ENCODE measurements at regions not wholly inside any gene's neighbourhood (a gene's known extent, or its start where the extent isn't known, plus 50 kb on each side); places are given as distances from the start of the nearest gene placed in this dataset.

DNA sequence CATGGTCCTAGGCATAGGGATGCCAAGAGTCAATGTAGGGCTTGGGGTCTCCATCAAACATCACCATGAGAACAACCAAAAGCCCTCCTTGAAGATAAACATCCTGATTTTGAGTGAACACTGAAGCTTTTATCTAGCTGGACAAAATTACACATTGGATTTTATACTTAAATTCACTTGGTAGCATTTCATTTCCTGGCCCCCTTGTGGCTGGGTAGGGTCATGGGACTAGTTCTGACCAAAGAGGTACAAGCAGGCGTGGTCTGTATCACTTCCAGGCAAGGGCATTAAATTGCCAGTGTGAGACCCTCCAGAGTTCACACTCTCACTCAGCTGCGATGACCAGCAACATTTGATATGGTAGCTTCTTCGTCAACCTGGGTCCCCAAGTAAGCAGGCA, 320.3 kb downstream of the ACTL7B start:
- Mint-ChIP-seq H3K27ac (no peak overlapping the region), H3K9me3 (peaks cover 3% of the 10 kb centered on the region), H3K27me3 (no peaks in the 10 kb centered on the region), H3K4me3 (no peak overlapping the region), H3K36me3 (ENCODE audit: low read depth) (no peaks in the 10 kb centered on the region), H3K4me1 (no peaks in the 10 kb centered on the region)
- DNase-seq: no peak
- intact Hi-C loops (cut with micrococcal nuclease): no loop called here

DNA sequence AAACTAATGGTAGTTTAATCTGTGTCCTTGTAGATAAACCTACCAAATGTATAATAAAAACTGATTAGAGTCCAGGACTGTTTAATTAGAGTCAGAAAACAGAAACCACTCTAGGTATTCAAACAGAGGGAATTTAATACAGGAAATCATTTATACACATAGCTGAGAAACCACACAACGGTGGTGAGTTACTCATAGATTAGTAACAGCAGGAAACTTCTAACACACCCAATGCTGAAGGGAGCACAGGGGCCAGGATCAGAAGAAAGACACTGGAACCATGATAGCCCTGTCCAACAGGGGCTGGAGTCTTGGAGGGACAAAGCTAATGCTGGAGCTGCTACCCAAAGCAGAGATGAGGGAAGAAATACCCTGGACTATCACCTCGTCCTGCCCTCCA, 321.0 kb downstream of the ACTL7B start:
- no peak overlapping the region for H3K4me3 Mint-ChIP-seq
- intact Hi-C loops (cut with micrococcal nuclease): no loop called here
- DNase-seq: no peak
- H3K4me1 Mint-ChIP-seq: no peaks in the 10 kb centered on the region
- H3K27me3 Mint-ChIP-seq: no peaks in the 10 kb centered on the region
- H3K36me3 Mint-ChIP-seq (ENCODE audit: low read depth): no peaks in the 10 kb centered on the region
- peaks cover 3% of the 10 kb centered on the region for H3K9me3 Mint-ChIP-seq
- H3K27ac Mint-ChIP-seq: no peak overlapping the region

DNA sequence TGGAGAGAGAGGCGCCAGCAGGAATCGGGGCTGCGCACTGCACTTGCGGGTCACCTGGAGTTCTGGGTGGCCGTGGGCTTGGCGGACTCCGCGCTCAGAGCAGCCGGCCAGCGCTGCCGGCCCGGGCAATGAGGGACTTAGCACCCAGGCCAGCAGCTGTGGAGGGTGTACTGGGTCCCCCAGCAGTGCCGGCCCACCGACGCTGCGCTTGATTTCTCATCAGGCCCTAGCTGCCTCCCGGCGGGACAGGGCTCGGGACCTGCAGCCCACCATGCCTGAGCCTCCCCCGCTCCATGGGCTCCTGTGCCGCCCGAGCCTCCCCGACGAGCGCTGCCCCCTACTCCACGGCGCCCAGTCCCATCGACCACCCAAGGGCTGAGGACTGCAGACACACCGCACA, 325.6 kb downstream of the ACTL7B start:
- intact Hi-C loops (cut with micrococcal nuclease): no loop called here
- DNase-seq: no peak
- no peaks in the 10 kb centered on the region for H3K36me3 Mint-ChIP-seq (ENCODE audit: low read depth)

DNA sequence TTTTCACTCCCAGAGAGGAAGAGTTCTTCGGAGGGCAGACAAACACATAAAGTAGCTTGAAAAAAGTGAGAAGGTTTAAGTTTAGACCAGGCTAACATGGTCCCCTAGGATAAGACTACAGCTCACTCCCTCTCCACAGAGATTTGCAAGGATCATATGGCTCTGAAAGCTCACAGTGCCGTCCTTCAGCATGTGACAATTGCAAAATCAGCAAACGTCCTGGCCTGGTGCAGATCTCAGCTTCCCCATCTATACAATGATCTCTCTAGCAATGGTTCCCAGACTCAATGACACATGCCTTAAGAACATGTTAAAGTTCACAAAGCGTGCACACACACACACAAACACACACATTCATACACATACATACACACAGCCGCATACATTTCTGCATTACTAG, 327.6 kb downstream of the ACTL7B start:
- H3K4me3 Mint-ChIP-seq: no peak overlapping the region
- no peak overlapping the region for H3K27ac Mint-ChIP-seq
- H3K9me3 Mint-ChIP-seq: peaks cover 6% of the 10 kb centered on the region
- no peak for DNase-seq
- no peaks in the 10 kb centered on the region for H3K36me3 Mint-ChIP-seq (ENCODE audit: low read depth)
- no peaks in the 10 kb centered on the region for H3K27me3 Mint-ChIP-seq
- intact Hi-C loops (cut with micrococcal nuclease): no loop called here
- H3K4me1 Mint-ChIP-seq: no peaks in the 10 kb centered on the region

More for the DNA sequence above, 325.6 kb downstream of the ACTL7B start:
- H3K27ac Mint-ChIP-seq: no peak overlapping the region
- no peaks in the 10 kb centered on the region for H3K27me3 Mint-ChIP-seq
- H3K9me3 Mint-ChIP-seq: peaks cover 6% of the 10 kb centered on the region
- H3K4me3 Mint-ChIP-seq: no peak overlapping the region
- H3K4me1 Mint-ChIP-seq: no peaks in the 10 kb centered on the region

DNA sequence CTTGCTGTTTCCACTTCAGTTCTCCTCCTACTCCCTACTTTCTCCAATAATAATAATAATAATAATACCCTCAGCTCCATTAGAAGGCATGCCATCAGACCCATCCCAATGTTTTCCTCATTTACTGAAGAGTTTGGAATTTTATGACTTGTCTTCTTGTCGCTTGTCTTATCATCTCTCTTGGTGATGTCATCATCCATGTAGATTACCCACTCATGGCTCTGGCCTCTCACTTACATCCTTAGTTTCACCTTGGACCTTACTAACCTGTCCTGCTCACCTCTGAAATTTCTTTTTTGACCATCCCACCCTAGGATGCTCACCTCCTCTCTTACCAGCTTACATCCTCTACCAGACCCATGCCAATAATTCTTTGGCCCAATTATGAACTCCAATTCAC, 329.3 kb downstream of the ACTL7B start:
- intact Hi-C loops (cut with micrococcal nuclease): no loop called here
- Mint-ChIP-seq H3K4me3 (no peak overlapping the region), H3K4me1 (no peaks in the 10 kb centered on the region), H3K9me3 (peaks cover 6% of the 10 kb centered on the region), H3K27me3 (no peaks in the 10 kb centered on the region), H3K36me3 (ENCODE audit: low read depth) (no peaks in the 10 kb centered on the region), H3K27ac (no peak overlapping the region)
- no peak for DNase-seq

DNA sequence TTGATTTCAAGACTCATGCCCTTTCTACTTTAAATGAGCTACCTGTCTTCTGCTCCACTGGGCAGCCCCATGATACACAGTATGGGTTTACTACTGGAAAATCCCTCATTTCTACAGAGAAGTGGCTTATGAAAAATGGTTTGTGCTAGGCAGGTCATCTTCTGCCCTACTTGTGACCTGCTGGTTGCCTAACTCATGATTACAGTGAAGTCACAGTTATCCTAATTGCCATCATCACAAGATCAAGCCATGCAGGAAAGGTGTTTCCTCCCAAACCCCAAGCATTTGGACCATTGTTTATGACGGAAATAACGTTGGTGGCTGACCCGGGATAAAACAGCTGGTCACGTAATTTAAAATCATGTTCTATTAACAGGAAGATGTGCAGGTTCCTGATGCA, 330.6 kb downstream of the ACTL7B start:
- Mint-ChIP-seq H3K9me3 (peaks cover 3% of the 10 kb centered on the region), H3K27me3 (no peaks in the 10 kb centered on the region), H3K27ac (no peak overlapping the region), H3K36me3 (ENCODE audit: low read depth) (no peaks in the 10 kb centered on the region), H3K4me1 (no peaks in the 10 kb centered on the region), H3K4me3 (no peak overlapping the region)
- intact Hi-C loops (cut with micrococcal nuclease): no loop called here
- DNase-seq: no peak

DNA sequence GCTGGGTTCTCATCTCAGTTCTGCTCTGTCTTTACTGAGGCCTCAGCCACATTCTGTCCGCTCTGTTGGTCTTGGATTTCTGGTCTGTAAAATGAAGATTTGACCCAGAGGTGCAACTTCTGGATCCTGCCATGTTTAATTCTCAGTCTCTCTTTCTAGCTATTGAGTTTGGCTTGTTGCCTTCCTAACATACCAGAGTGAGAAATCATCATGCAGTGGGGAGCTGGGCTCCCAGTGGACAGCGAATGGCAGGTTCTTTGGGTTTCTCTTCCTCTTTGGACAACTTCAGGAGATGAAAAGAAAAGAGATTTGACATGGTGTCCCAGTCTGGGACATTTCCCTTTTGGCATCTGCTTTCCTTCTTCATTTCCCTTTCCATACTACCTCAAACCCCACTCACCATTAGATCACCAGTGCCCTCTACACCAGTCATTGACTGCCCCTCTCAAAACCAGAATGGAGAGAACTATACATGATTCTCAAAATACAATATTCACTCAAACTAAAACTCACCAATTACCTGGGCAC, 334.7 kb downstream of the ACTL7B start:
- DNase-seq: no peak
- intact Hi-C loops (cut with micrococcal nuclease): no loop called here
- Mint-ChIP-seq H3K4me3 (no peak overlapping the region), H3K9me3 (no peaks in the 10 kb centered on the region), H3K27me3 (no peaks in the 10 kb centered on the region), H3K4me1 (no peaks in the 10 kb centered on the region), H3K27ac (no peak overlapping the region), H3K36me3 (ENCODE audit: low read depth) (no peaks in the 10 kb centered on the region)

DNA sequence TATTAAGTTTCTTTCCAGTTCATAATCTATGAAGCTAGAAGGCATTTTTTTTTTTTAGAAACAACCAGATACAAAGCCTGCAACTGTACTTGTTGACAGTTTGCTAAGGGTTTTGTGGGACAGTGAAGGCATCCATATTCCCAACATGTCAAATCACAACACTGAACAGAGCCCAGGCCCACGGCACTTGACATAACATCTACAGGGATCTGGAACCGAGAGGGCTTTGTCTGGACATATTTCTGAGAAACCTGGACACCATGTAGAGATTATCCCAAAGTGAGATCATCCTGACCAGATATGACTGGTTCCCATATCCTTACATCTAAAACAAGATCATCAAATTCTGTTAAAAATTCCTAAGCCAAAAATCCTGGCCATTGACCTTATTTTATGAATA, 336.3 kb downstream of the ACTL7B start:
- Mint-ChIP-seq H3K27ac (no peak overlapping the region), H3K36me3 (ENCODE audit: low read depth) (no peaks in the 10 kb centered on the region), H3K4me1 (no peaks in the 10 kb centered on the region), H3K27me3 (no peaks in the 10 kb centered on the region), H3K4me3 (no peak overlapping the region), H3K9me3 (no peaks in the 10 kb centered on the region)
- DNase-seq: no peak
- intact Hi-C loops (cut with micrococcal nuclease): no loop called here

DNA sequence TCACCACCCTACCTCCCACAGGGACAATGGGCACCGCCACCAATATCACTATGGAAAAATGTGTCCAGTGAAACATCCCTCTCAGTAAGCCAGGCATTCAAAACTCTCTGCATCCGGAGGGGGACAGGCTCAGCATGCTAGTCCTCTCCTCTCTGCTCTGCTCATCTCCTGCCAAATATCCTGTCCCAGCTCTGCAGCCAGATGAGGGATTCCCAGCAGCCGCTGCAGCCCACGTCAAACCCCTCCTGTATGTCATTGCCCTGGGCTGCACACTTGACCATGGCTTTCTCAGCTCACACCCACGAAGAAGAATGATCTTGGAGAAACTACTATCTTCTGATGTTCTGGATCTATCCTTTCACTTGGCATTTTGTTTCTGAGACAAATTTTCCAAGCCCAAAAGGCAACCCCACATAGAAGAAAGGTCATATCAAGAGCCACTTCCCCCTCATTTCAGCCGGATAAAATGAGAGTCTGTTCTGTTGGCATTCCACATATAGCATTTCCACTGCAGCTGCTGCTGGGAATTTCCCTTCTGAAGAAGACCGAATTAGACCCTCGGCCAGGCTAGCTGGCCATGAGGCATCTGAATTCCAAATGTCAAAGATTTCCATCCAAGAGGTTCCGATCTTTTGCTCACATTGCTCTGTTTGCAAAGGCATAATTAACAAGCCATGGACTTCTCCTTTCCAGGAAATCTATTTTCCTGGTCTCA, 338.0 kb downstream of the ACTL7B start:
- H3K4me3 Mint-ChIP-seq: no peak overlapping the region
- H3K4me1 Mint-ChIP-seq: no peaks in the 10 kb centered on the region
- intact Hi-C loops (cut with micrococcal nuclease): no loop called here
- H3K36me3 Mint-ChIP-seq (ENCODE audit: low read depth): no peaks in the 10 kb centered on the region
- no peaks in the 10 kb centered on the region for H3K27me3 Mint-ChIP-seq
- H3K27ac Mint-ChIP-seq: no peak overlapping the region
- no peak for DNase-seq
- H3K9me3 Mint-ChIP-seq: no peaks in the 10 kb centered on the region

DNA sequence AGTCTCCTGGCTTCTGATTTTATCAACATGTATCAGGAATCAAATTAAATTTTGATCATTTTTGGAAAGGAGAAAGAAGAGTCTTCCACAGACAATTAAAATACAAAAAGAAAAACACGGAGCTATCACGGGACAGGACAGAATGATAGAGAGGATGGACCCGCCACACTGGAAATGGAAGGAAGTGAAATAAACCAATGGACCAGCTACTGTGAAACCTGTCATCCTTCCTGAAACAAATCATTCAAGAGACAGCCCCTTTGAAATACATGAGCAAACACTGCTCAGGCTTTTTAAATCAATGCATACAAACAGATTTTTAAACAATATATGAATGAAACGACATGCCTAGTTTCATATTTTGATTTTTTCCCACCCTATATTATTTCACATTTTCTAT, 339.4 kb downstream of the ACTL7B start:
- no peak overlapping the region for H3K4me3 Mint-ChIP-seq
- H3K4me1 Mint-ChIP-seq: no peaks in the 10 kb centered on the region
- peaks cover 5% of the 10 kb centered on the region for H3K9me3 Mint-ChIP-seq
- DNase-seq: no peak
- H3K36me3 Mint-ChIP-seq (ENCODE audit: low read depth): no peaks in the 10 kb centered on the region
- no peaks in the 10 kb centered on the region for H3K27me3 Mint-ChIP-seq
- intact Hi-C loops (cut with micrococcal nuclease): no loop called here
- no peak overlapping the region for H3K27ac Mint-ChIP-seq

DNA sequence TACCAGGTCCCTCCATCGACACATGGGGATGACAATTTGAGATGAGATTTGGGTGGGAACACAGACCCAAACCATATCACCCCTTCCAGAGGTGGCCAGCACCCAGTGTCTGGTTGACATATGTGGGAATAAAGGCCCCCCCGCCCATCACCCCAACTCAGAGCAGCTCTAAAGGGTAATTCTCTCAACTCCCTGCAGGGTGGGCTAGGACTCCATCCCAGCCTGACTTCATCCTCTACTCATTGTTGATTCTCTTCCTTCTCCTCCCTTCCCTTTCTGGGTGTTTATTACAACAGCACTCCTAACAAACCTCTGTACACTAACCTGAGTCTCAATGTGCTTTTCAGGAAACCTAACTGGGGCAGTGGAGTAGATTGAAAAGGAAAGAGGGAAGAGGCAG, 339.9 kb downstream of the ACTL7B start:
- Mint-ChIP-seq H3K36me3 (ENCODE audit: low read depth) (no peaks in the 10 kb centered on the region), H3K9me3 (peaks cover 6% of the 10 kb centered on the region), H3K27me3 (no peaks in the 10 kb centered on the region), H3K27ac (no peak overlapping the region), H3K4me3 (no peak overlapping the region), H3K4me1 (no peaks in the 10 kb centered on the region)
- intact Hi-C loops (cut with micrococcal nuclease): no loop called here
- no peak for DNase-seq

DNA sequence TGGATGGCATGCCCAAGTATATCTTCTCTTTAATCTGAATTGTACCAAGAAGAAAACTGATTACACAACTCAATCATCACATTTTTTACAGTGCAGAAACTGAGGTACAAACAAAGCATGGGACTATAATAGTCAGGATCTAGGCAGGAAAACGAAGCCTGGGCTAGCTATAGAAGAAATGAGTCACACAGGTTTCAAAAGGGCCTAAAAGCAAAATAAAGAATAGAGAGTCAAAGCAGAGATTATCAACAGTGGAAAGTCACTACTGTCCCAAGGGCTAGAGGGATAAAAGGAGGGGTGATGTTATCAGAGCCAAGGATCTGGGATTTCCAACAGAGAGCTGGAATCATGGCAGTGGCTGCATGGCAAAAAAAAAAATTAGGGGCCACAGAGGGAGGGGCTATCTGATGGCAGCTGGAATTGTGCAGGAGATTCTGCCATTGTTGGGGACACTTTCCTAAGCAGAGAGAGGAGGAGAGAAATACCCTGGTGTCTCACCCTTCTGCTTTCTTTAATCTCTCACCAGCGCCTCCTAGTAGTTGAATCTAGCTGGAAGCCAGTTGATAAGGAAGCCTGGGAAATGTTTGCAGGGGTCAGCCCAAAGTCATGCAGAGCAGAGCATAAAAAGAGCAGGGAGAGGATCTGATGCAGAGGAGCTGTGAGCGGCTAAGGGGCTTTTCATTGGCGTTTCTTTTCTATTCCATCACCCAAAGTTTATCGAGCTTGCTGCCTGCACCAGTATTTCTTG, 343.2 kb downstream of the ACTL7B start:
- Mint-ChIP-seq H3K27ac (no peak overlapping the region), H3K4me1 (no peaks in the 10 kb centered on the region), H3K36me3 (ENCODE audit: low read depth) (no peaks in the 10 kb centered on the region), H3K4me3 (no peak overlapping the region), H3K9me3 (peaks cover 6% of the 10 kb centered on the region), H3K27me3 (no peaks in the 10 kb centered on the region)
- intact Hi-C loops (cut with micrococcal nuclease): no loop called here
- DNase-seq: no peak

DNA sequence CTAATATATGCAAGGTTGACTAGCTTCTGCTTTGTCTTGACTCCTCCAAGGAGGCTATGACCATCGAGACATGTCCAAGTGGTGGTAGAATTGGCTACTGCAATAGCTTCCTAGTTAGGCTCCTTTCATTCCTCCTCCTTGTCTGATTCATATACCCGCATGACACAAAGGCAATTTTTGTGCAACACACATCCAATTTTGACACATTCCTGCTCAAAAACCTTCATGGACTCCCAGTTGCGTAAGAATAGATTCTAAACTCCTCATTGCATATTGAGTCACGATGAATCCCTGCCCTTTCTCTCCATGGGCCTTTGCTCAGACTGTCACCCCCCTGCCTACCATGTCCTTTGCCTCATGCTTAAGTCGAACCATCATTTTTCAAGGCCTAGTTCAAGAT, 344.5 kb downstream of the ACTL7B start:
- Mint-ChIP-seq H3K9me3 (peaks cover 6% of the 10 kb centered on the region), H3K27ac (no peak overlapping the region), H3K4me1 (no peaks in the 10 kb centered on the region), H3K4me3 (no peak overlapping the region), H3K36me3 (ENCODE audit: low read depth) (no peaks in the 10 kb centered on the region), H3K27me3 (no peaks in the 10 kb centered on the region)
- no peak for DNase-seq
- intact Hi-C loops (cut with micrococcal nuclease): no loop called here

DNA sequence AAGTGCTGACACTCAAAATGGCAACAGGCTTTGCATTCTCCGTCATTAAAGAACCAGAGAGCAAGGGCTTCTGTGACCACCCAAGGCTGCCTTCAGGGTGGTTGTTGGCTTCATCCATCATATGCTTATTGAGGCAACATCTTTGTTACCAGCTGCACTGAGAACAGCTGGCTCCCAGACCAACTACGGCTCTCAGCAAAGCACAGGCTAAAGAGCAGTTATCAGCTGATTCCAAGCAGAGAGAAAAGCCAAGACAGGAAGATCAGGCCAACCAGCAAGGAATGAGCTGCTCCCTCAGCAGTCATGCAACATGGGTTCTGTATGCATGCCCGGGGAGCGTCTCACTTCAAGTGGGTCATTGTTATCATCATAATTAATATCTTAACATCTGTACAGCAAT, 358.9 kb downstream of the ACTL7B start:
- H3K27ac Mint-ChIP-seq: no peak overlapping the region
- H3K9me3 Mint-ChIP-seq: peaks cover 25% of the 10 kb centered on the region
- intact Hi-C loops (cut with micrococcal nuclease): no loop called here
- H3K27me3 Mint-ChIP-seq: no peaks in the 10 kb centered on the region
- DNase-seq: no peak
- no peaks in the 10 kb centered on the region for H3K4me1 Mint-ChIP-seq
- H3K36me3 Mint-ChIP-seq (ENCODE audit: low read depth): no peaks in the 10 kb centered on the region
- H3K4me3 Mint-ChIP-seq: no peak overlapping the region

All from activated CD4-positive, alpha-beta T cell treated with anti-CD3 and anti-CD28 coated beads, Interleukin-2, amount 10 ng/mL, durations not matched to agents 24 days and 14 days (primary cell).